OCI-LY1 (cell line): ENCODE measurements at regions not wholly inside any gene's neighbourhood (a gene's known extent, or its start where the extent isn't known, plus 50 kb on each side); places are given as distances from the start of the nearest gene placed in this dataset.

Experiments
- CTCF ChIP-seq: fragments of 200-600 bp; sonication (generic), shearing (Covaris generic); IDR thresholded peaks from 2 replicates; pipeline ENCODE4 v1.5.1; 2017; ENCODE audit warnings: mild to moderate bottlenecking, antibody characterized with exemption, low read length, moderate library complexity, mixed read lengths
- EZH2 ChIP-seq: fragments of 200-600 bp; sonication (generic), shearing (Covaris generic); IDR thresholded peaks from 2 replicates; pipeline ENCODE4 v1.8.0; 2017; ENCODE audit warnings: borderline replicate concordance, mixed run types, mild to moderate bottlenecking, antibody characterized with exemption, low read length, moderate library complexity, mixed read lengths

GRCh38 chr2:104404526-104404925 is 449.4 kb upstream of the POU3F3 start:
- TF ChIP-seq EZH2 (no peak), CTCF (no peak)
